H1 (cell line): ENCODE measurements at regions not wholly inside any gene's neighbourhood (a gene's known extent, or its start where the extent isn't known, plus 50 kb on each side); places are given as distances from the start of the nearest gene placed in this dataset.

Experiments
- CTCF ChIA-PET: fragments of 300-600 bp; sonication (Branson Sonifier 250); formaldehyde crosslinking; loops from one replicate; lab custom pipeline; 2021; ENCODE audit not compliant: partially characterized antibody; lab: Charles Lee
- POLR2A ChIA-PET: fragments of 300-600 bp; sonication (Branson Sonifier 250); formaldehyde crosslinking; loops from one replicate; lab custom pipeline; 2021; ENCODE audit warnings: inconsistent platforms; ENCODE audit not compliant: partially characterized antibody; lab: Charles Lee
- DNase-seq, 2 experiments: peaks; one replicate each; pipeline versions ENCODE4 v3.0.0 to v3.0.0-alpha.2; 2010 to 2022; ENCODE audit warnings: low spot score in 2 of 2, low read depth in 1 of 2, mixed read lengths in 1 of 2
- FAIRE-seq: peaks from 2 replicates; lab custom pipeline; 2011; peaks lifted over from hg19 to GRCh38; lab: Jason Lieb, UNC
- H2AFZ ChIP-seq: 2 replicates; pipeline ENCODE4 v1.8.1; 2012; ENCODE audit warnings: low read length, inconsistent platforms
- H2AK5ac ChIP-seq: 2 replicates; pipeline ENCODE4 v1.6.1; 2013; ENCODE audit warnings: low read depth, low read length
- H2BK120ac ChIP-seq: replicated peaks from 2 replicates; pipeline ENCODE3; 2013; ENCODE audit warnings: low read depth, low read length, inconsistent platforms
- H2BK12ac ChIP-seq: 2 replicates; pipeline ENCODE4 v1.6.1; 2013; ENCODE audit warnings: low read depth, low read length
- H2BK15ac ChIP-seq: 2 replicates; pipeline ENCODE4 v1.6.1; 2013; ENCODE audit warnings: low read length
- H2BK20ac ChIP-seq: 2 replicates; pipeline ENCODE4 v1.6.1; 2013; ENCODE audit warnings: low read length
- H2BK5ac ChIP-seq: 2 replicates; pipeline ENCODE4 v1.6.1; 2013; ENCODE audit warnings: low read depth, low read length
- H3K14ac ChIP-seq: 2 replicates; pipeline ENCODE4 v1.6.1; 2013; ENCODE audit warnings: inconsistent platforms; ENCODE audit not compliant: insufficient read length
- H3K18ac ChIP-seq: 2 replicates; pipeline ENCODE4 v1.6.1; 2013; ENCODE audit warnings: low read length; ENCODE audit errors: extremely low read depth
- H3K23ac ChIP-seq: 2 replicates; pipeline ENCODE4 v1.6.1; 2013; ENCODE audit warnings: inconsistent platforms; ENCODE audit not compliant: insufficient read length
- H3K23me2 ChIP-seq: 2 replicates; pipeline ENCODE4 v1.6.1; 2013; ENCODE audit warnings: low read depth, low read length
- H3K27ac ChIP-seq: 2 replicates; pipeline ENCODE4 v1.6.1; 2011; ENCODE audit warnings: low read depth, low read length, inconsistent platforms
- H3K27me3 ChIP-seq, 4 experiments: replicated peaks in 1 of 4; 1 replicate in 1 of 4; 2 replicates in 3 of 4; pipeline versions ENCODE4 v1.6.1 to v1.8.1; 2011 to 2013; ENCODE audit warnings: low read length in 3 of 4, mild to moderate bottlenecking in 3 of 4, inconsistent platforms in 2 of 4, mixed read lengths in 2 of 4, moderate library complexity in 1 of 4; ENCODE audit not compliant: control insufficient read depth in 3 of 4, insufficient read depth in 3 of 4; ENCODE audit errors: extremely low read depth in 1 of 4
- H3K36me3 ChIP-seq, 4 experiments: 2 replicates each; pipeline versions ENCODE4 v1.6.1 to v1.8.1; 2011 to 2013; ENCODE audit warnings: mild to moderate bottlenecking in 4 of 4, low read length in 3 of 4, moderate library complexity in 2 of 4, control low read depth in 1 of 4, inconsistent platforms in 1 of 4; ENCODE audit not compliant: insufficient read depth in 4 of 4, control insufficient read depth in 2 of 4
- H3K4ac ChIP-seq: replicated peaks from 2 replicates; pipeline ENCODE3; 2013; ENCODE audit warnings: low read length, low read depth, mixed read lengths, inconsistent platforms; ENCODE audit not compliant: insufficient read length
- H3K4me1 ChIP-seq, 4 experiments: replicated peaks in 1 of 4; 1 replicate in 1 of 4; 2 replicates in 3 of 4; pipeline versions ENCODE4 v1.6.1 to v1.8.1; 2011 to 2013; ENCODE audit warnings: low read length in 3 of 4, inconsistent platforms in 2 of 4, mixed read lengths in 1 of 4; ENCODE audit not compliant: insufficient read depth in 4 of 4, control insufficient read depth in 3 of 4
- H3K4me2 ChIP-seq, 2 experiments: 2 replicates each; pipeline versions ENCODE4 v1.6.1 to v1.8.1; 2011 to 2013; ENCODE audit warnings: low read depth in 2 of 2, low read length in 2 of 2, control low read depth in 1 of 2, inconsistent platforms in 1 of 2, mild to moderate bottlenecking in 1 of 2; ENCODE audit not compliant: insufficient read depth in 1 of 2
- H3K4me3 ChIP-seq, 4 experiments: fragments of 200-600, 300-600 bp in 1 of 4; sonication (generic), shearing (Covaris generic), sonication (Bioruptor Twin) in 1 of 4; 2 replicates each; pipeline versions ENCODE4 v1.5.1 to v1.8.1; 2011 to 2016; ENCODE audit warnings: low read length in 4 of 4, low read depth in 3 of 4, control low read depth in 2 of 4, inconsistent platforms in 2 of 4, mild to moderate bottlenecking in 2 of 4, mixed read lengths in 1 of 4, moderate library complexity in 1 of 4; ENCODE audit not compliant: insufficient read depth in 2 of 4; ENCODE audit errors: extremely low read depth in 1 of 4
- H3K56ac ChIP-seq: replicated peaks from 2 replicates; pipeline ENCODE3; 2013; ENCODE audit warnings: low read depth, mild to moderate bottlenecking, mixed read lengths, low read length, inconsistent platforms; ENCODE audit not compliant: insufficient read length
- H3K79me1 ChIP-seq: 2 replicates; pipeline ENCODE4 v1.6.1; 2013; ENCODE audit warnings: low read depth, low read length, control low read depth
- H3K79me2 ChIP-seq, 2 experiments: 2 replicates each; pipeline versions ENCODE4 v1.6.1 to v1.8.1; 2012 to 2013; ENCODE audit warnings: low read length in 2 of 2, mild to moderate bottlenecking in 2 of 2, inconsistent platforms in 1 of 2; ENCODE audit not compliant: insufficient read depth in 2 of 2, control insufficient read depth in 1 of 2
- H3K9ac ChIP-seq, 4 experiments: replicated peaks in 1 of 4; 1 replicate in 1 of 4; 2 replicates in 3 of 4; pipeline versions ENCODE4 v1.6.1 to v1.8.1; 2011 to 2013; ENCODE audit warnings: low read depth in 3 of 4, low read length in 3 of 4, control low read depth in 2 of 4, mild to moderate bottlenecking in 2 of 4, moderate library complexity in 2 of 4, inconsistent platforms in 1 of 4; ENCODE audit errors: extremely low read depth in 1 of 4
- H3K9me3 ChIP-seq, 2 experiments: 2 replicates each; pipeline versions ENCODE4 v1.6.1 to v1.8.1; 2012 to 2013; ENCODE audit warnings: mild to moderate bottlenecking in 2 of 2, moderate library complexity in 2 of 2, control low read depth in 1 of 2, inconsistent platforms in 1 of 2, low read depth in 1 of 2, low read length in 1 of 2, mixed read lengths in 1 of 2; ENCODE audit not compliant: insufficient read depth in 2 of 2
- H4K20me1 ChIP-seq, 2 experiments: replicated peaks in 1 of 2; 2 replicates each; pipeline versions ENCODE3 to v1.8.1; 2011 to 2013; ENCODE audit warnings: inconsistent platforms in 2 of 2, low read length in 2 of 2, mild to moderate bottlenecking in 1 of 2; ENCODE audit not compliant: insufficient read depth in 2 of 2, control insufficient read depth in 1 of 2
- H4K5ac ChIP-seq: 2 replicates; pipeline ENCODE4 v1.6.1; 2013; ENCODE audit warnings: low read length, low read depth, mixed read lengths, inconsistent platforms; ENCODE audit not compliant: insufficient read length
- H4K8ac ChIP-seq: 2 replicates; pipeline ENCODE4 v1.8.0; 2013; ENCODE audit warnings: mild to moderate bottlenecking, moderate library complexity, low read length, inconsistent platforms; ENCODE audit not compliant: insufficient read depth; ENCODE audit errors: extremely low read depth
- H4K91ac ChIP-seq: replicated peaks from 2 replicates; pipeline ENCODE3; 2013; ENCODE audit warnings: low read length, mixed read lengths, inconsistent platforms; ENCODE audit not compliant: insufficient read length
- TAF7 ChIP-seq: optimal IDR thresholded peaks from 2 replicates; pipeline ENCODE3; 2011; ENCODE audit warnings: low read depth, mild to moderate bottlenecking, inconsistent platforms, low read length, moderate library complexity, borderline replicate concordance
- TBP ChIP-seq: IDR thresholded peaks from 2 replicates; pipeline ENCODE4 v1.6.1; 2011; ENCODE audit warnings: low read depth, low read length, improper control_type of control experiment
- TEAD4 ChIP-seq: IDR thresholded peaks from 2 replicates; pipeline ENCODE4 v1.6.1; 2012; ENCODE audit warnings: low read depth, low read length, inconsistent platforms, mixed read lengths
- WGBS, 2 experiments: shearing (Covaris generic) in 1 of 2; methylation state at CpG; one replicate each; pipeline versions ENCODE4 v1.1.6 to v1.1.7; 2013 to 2015; ENCODE audit warnings: low lambda C conversion rate in 2 of 2, mixed read lengths in 2 of 2, inconsistent platforms in 1 of 2, low coverage in 1 of 2, missing lambda C conversion rate in 1 of 2; ENCODE audit not compliant: insufficient replicate concordance in 2 of 2, insufficient coverage in 1 of 2, insufficient read length in 1 of 2; ENCODE audit errors: extremely low coverage in 1 of 2, missing lambda C conversion rate in 1 of 2; 5-methylcytosine and 5-hydroxymethylcytosine counted together

DNA sequence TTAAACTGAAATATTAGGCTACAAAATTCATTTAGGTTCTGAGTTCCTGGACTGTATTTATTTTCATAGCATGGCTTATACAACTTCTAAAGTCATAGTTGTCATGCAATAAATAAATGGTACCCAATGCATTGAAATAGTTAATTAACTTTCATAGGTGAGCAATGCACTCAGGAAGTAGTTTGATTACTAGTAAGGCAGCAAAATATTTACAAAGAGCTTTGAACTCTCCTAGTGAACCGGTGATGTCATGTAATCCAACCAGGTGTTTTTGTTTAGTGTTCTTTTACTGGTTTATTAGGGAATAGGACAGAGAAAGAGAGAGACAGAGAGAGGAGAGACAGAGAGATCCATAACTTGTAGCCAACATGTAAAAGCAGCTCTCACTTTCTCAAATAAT, 228.6 kb upstream of the CTSO start:
- DNase-seq = no peak
- no peak for TF ChIP-seq TAF7
- no peak for TF ChIP-seq TBP
- TF ChIP-seq TEAD4 = no peak

More for the DNA sequence above, 228.6 kb upstream of the CTSO start:
- H2AFZ ChIP-seq = no peak overlapping the region
- no peak overlapping the region for H3K4me3 ChIP-seq
- H3K27me3 ChIP-seq = no peaks in the 10 kb centered on the region
- no peak overlapping the region for H2BK12ac ChIP-seq
- H3K23ac ChIP-seq = no peak overlapping the region
- 96% methylated on average over 1 of the region's 1 CpG; no CpG with 5 or more reads in 1 of the 2 experiments for WGBS, 2 experiments
- H3K14ac ChIP-seq = no peak overlapping the region
- ChIA-PET CTCF (interaction anchor here (1.2 kb wide), 1 partner anchor 15 kb away, joined by 4 read pairs; no protein-coding TSS in a partner anchor), POLR2A (no interaction called here)
- H2BK120ac ChIP-seq = no peak overlapping the region
- no peaks in the 10 kb centered on the region for H3K79me2 ChIP-seq
- H3K23me2 ChIP-seq = no peaks in the 10 kb centered on the region
- H2BK20ac ChIP-seq = no peak overlapping the region
- H4K5ac ChIP-seq = no peak overlapping the region
- H3K4me2 ChIP-seq = no peak overlapping the region
- no peak overlapping the region for H3K56ac ChIP-seq
- no peak overlapping the region for H3K18ac ChIP-seq
- no peak overlapping the region for H4K8ac ChIP-seq
- H3K9ac ChIP-seq = no peak overlapping the region
- H2AK5ac ChIP-seq = no peak overlapping the region
- no peak overlapping the region for H3K27ac ChIP-seq
- no peaks in the 10 kb centered on the region for H3K9me3 ChIP-seq
- no peaks in the 10 kb centered on the region for H4K20me1 ChIP-seq
- no peak overlapping the region for H4K91ac ChIP-seq
- H2BK5ac ChIP-seq = no peak overlapping the region
- no peaks in the 10 kb centered on the region for H3K4me1 ChIP-seq
- no peak overlapping the region for H3K4ac ChIP-seq
- no peak for FAIRE-seq
- H3K36me3 ChIP-seq = no peaks in the 10 kb centered on the region
- H3K79me1 ChIP-seq = no peaks in the 10 kb centered on the region
- H2BK15ac ChIP-seq = no peak overlapping the region
